ENCODE measurements at regions not wholly inside any gene's neighbourhood (a gene's known extent, or its start where the extent isn't known, plus 50 kb on each side); places are given as distances from the start of the nearest gene placed in this dataset.
A peak's percentile ranks its signal among the peaks of the same experiment; 100 is the strongest.

DNA sequence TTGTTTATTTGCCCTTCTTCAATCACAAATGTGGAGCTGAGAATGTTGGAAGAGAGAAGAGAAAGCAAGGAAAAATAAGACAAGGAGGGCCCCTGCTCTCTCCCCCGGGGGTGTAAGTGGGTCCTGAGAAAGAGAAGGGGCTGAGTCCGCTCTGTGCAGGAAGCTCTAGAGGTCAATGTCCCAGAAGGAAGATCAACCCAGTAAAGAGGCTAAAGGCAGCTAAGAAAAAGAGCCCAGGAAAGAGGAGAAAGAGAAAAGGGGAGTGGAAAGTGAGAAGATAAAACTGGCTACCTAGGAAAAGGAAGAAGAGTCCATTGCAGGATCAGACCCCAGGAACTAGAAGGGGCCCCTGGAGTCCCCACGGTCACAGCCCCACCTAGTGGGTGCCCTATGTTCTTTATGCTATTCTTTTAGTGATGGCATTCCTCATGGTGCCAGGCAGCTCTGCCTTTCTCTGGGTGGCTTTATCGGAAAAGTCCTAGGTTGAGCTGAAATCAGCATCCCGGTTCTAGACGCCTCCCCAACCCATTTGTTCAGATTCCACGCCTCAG lies 583.4 kb downstream of the ACTL7B start:
- TF ChIP-seq, protein P1, sequence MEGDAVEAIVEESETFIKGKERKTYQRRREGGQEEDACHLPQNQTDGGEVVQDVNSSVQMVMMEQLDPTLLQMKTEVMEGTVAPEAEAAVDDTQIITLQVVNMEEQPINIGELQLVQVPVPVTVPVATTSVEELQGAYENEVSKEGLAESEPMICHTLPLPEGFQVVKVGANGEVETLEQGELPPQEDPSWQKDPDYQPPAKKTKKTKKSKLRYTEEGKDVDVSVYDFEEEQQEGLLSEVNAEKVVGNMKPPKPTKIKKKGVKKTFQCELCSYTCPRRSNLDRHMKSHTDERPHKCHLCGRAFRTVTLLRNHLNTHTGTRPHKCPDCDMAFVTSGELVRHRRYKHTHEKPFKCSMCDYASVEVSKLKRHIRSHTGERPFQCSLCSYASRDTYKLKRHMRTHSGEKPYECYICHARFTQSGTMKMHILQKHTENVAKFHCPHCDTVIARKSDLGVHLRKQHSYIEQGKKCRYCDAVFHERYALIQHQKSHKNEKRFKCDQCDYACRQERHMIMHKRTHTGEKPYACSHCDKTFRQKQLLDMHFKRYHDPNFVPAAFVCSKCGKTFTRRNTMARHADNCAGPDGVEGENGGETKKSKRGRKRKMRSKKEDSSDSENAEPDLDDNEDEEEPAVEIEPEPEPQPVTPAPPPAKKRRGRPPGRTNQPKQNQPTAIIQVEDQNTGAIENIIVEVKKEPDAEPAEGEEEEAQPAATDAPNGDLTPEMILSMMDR (optimal IDR thresholded peaks at IDR 0.05 in 1 of 3, IDR thresholded peaks at IDR 0.05 in 1 of 3, conservative IDR thresholded peaks at IDR 0.05 in 1 of 3; ENCODE audit: extremely low read depth in 1 of 3, insufficient read depth in 2 of 3, low read length in 3 of 3): peak; percentile 67 to 73 (median 67)
- TF ChIP-seq EZH2 (IDR thresholded peaks at IDR 0.05; ENCODE audit: low read length): no peak

Measured in keratinocyte (primary cell).